Mesenchymal stem cell (in vitro differentiated cells and primary cell): ENCODE measurements at regions not wholly inside any gene's neighbourhood (a gene's known extent, or its start where the extent isn't known, plus 50 kb on each side); places are given as distances from the start of the nearest gene placed in this dataset.
A peak's percentile ranks its signal among the peaks of the same experiment; 100 is the strongest.

Experiments used
- DNase-seq: peaks from one replicate; pipeline ENCODE4 v3.0.0-alpha.2; 2013
- H2AFZ ChIP-seq: one replicate; pipeline ENCODE4 v1.6.1; 2013; ENCODE audit warnings: low read depth, mild to moderate bottlenecking, control low read depth, inconsistent platforms, low read length, moderate library complexity
- H2AK5ac ChIP-seq: 2 replicates; pipeline ENCODE4 v1.6.1; 2013; ENCODE audit warnings: low read length, moderate library complexity, mild to moderate bottlenecking, inconsistent platforms; ENCODE audit not compliant: severe bottlenecking
- H2BK120ac ChIP-seq: one replicate; pipeline ENCODE4 v1.6.1; 2013; ENCODE audit warnings: low read depth, mild to moderate bottlenecking, inconsistent platforms, low read length, moderate library complexity
- H2BK12ac ChIP-seq, 2 experiments: one replicate each; pipeline ENCODE4 v1.6.1; 2013; ENCODE audit warnings: inconsistent platforms in 2 of 2, low read length in 2 of 2, mild to moderate bottlenecking in 2 of 2, moderate library complexity in 2 of 2, control low read depth in 1 of 2
- H2BK15ac ChIP-seq: one replicate; pipeline ENCODE4 v1.6.1; 2013; ENCODE audit warnings: mild to moderate bottlenecking, low read depth, inconsistent platforms; ENCODE audit not compliant: poor library complexity, severe bottlenecking
- H2BK5ac ChIP-seq: 2 replicates; pipeline ENCODE4 v1.6.1; 2013; ENCODE audit warnings: low read depth, mild to moderate bottlenecking, low read length, control low read depth, inconsistent platforms; ENCODE audit not compliant: poor library complexity, severe bottlenecking
- H3K14ac ChIP-seq, 2 experiments: one replicate each; pipeline ENCODE4 v1.6.1; 2013; ENCODE audit warnings: inconsistent platforms in 2 of 2, low read length in 2 of 2, control low read depth in 1 of 2, mild to moderate bottlenecking in 1 of 2, moderate library complexity in 1 of 2
- H3K18ac ChIP-seq, 2 experiments: one replicate each; pipeline ENCODE4 v1.6.1; 2013; ENCODE audit warnings: inconsistent platforms in 2 of 2, low read length in 2 of 2, control low read depth in 1 of 2, low read depth in 1 of 2, mild to moderate bottlenecking in 1 of 2
- H3K23ac ChIP-seq, 2 experiments: one replicate each; pipeline ENCODE4 v1.6.1; 2013; ENCODE audit warnings: inconsistent platforms in 2 of 2, low read length in 2 of 2, mild to moderate bottlenecking in 2 of 2, moderate library complexity in 2 of 2, control low read depth in 1 of 2
- H3K27ac ChIP-seq: 2 replicates; pipeline ENCODE4 v1.5.1; 2013; ENCODE audit warnings: mild to moderate bottlenecking, moderate library complexity, low read length, control low read depth, inconsistent platforms; ENCODE audit not compliant: poor library complexity, severe bottlenecking
- H3K27me3 ChIP-seq, 2 experiments: 2 replicates each; pipeline versions ENCODE4 v1.6.1 to v1.7.0; 2013; ENCODE audit warnings: low read length in 2 of 2, mild to moderate bottlenecking in 2 of 2, moderate library complexity in 2 of 2, control low read depth in 1 of 2, inconsistent platforms in 1 of 2; ENCODE audit not compliant: control insufficient read depth in 1 of 2, insufficient read depth in 1 of 2
- H3K36me3 ChIP-seq, 2 experiments: 2 replicates each; pipeline versions ENCODE4 v1.6.1 to v1.7.0; 2013; ENCODE audit warnings: low read length in 2 of 2, control low read depth in 1 of 2, inconsistent platforms in 1 of 2, low read depth in 1 of 2, mild to moderate bottlenecking in 1 of 2; ENCODE audit not compliant: insufficient read depth in 2 of 2, control insufficient read depth in 1 of 2
- H3K4ac ChIP-seq, 2 experiments: one replicate each; pipeline ENCODE4 v1.6.1; 2013; ENCODE audit warnings: inconsistent platforms in 2 of 2, low read length in 2 of 2, mild to moderate bottlenecking in 2 of 2, moderate library complexity in 2 of 2, control low read depth in 1 of 2, low read depth in 1 of 2
- H3K4me1 ChIP-seq: 2 replicates; pipeline ENCODE4 v1.6.1; 2013; ENCODE audit warnings: low read depth, low read length, control low read depth; ENCODE audit not compliant: control insufficient read depth, insufficient read depth
- H3K4me2 ChIP-seq: 2 replicates; pipeline ENCODE4 v1.6.1; 2013; ENCODE audit warnings: low read length, mild to moderate bottlenecking, inconsistent platforms; ENCODE audit not compliant: poor library complexity, severe bottlenecking
- H3K4me3 ChIP-seq, 2 experiments: 2 replicates each; pipeline versions ENCODE4 v1.5.1 to v1.7.0; 2013; ENCODE audit warnings: low read length in 2 of 2, mild to moderate bottlenecking in 2 of 2, control low read depth in 1 of 2, low read depth in 1 of 2; ENCODE audit not compliant: insufficient read depth in 1 of 2
- H3K79me1 ChIP-seq: replicated peaks from 2 replicates; pipeline ENCODE4 v1.6.1; 2013; ENCODE audit warnings: mild to moderate bottlenecking, control low read depth, low read length, inconsistent platforms; ENCODE audit not compliant: poor library complexity, severe bottlenecking
- H3K9ac ChIP-seq: 2 replicates; pipeline ENCODE4 v1.7.0; 2013; ENCODE audit warnings: mild to moderate bottlenecking, low read length, moderate library complexity
- H3K9me3 ChIP-seq: 2 replicates; pipeline ENCODE4 v1.7.0; 2013; ENCODE audit warnings: mild to moderate bottlenecking, low read length; ENCODE audit not compliant: control insufficient read depth
- H4K8ac ChIP-seq: one replicate; pipeline ENCODE4 v1.6.1; 2013; ENCODE audit warnings: inconsistent platforms, mild to moderate bottlenecking, low read length, moderate library complexity
- H4K91ac ChIP-seq: one replicate; pipeline ENCODE4 v1.6.1; 2013; ENCODE audit warnings: mild to moderate bottlenecking, low read length, inconsistent platforms
- WGBS: methylation state at CpG from one replicate; pipeline ENCODE4 v1.1.7; 2013; ENCODE audit warnings: mixed read lengths; 5-methylcytosine and 5-hydroxymethylcytosine counted together

- Histone ChIP-seq H2BK15ac (no peak overlapping the region), H3K27me3 (no peaks in the 10 kb centered on the region), H3K4me2 (no peak overlapping the region), H3K4ac (no peak overlapping the region), H2BK5ac (no peak overlapping the region), H3K4me3 (no peak overlapping the region), H2BK12ac (peak overlapping the region in 1 of 2 experiments; percentile 18), H4K8ac (no peak overlapping the region), H4K91ac (no peak overlapping the region), H3K14ac (no peak overlapping the region), H3K23ac (no peak overlapping the region), H2AK5ac (no peak overlapping the region), H3K9me3 (no peaks in the 10 kb centered on the region), H2AFZ (no peak overlapping the region), H2BK120ac (no peak overlapping the region), H3K79me1 (no peaks in the 10 kb centered on the region), H3K4me1 (peaks cover 5% of the 10 kb centered on the region), H3K9ac (no peak overlapping the region), H3K36me3 (no peaks in the 10 kb centered on the region), H3K18ac (no peak overlapping the region), H3K27ac (no peak overlapping the region)
- no peak for DNase-seq
- 36% methylated on average over 1 of the region's 1 CpG for WGBS
Measured at GRCh38 chr10:31152421-31153135, 120.9 kb upstream of the ZNF438 start.

DNA sequence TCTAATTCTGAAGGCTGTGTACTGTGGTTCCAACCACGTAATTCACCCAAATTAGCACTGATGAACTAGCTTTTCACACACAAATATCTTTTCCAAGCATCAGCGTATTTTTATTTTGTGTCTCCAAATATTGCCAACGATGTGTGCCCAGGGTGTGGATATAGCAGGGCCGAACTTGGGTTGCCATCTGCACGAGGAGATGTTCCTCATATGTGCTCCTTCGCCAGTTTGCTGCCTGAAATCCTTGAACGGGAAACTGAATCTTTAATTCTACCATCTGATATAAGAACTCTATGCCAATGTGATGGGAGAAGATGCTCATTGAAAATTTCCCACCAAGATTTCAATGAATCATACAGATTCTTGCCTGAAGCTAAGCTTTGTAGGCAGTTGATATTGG lies 121.5 kb upstream of the ZNF438 start:
- Histone ChIP-seq H3K14ac (no peak overlapping the region), H3K79me1 (no peaks in the 10 kb centered on the region), H2BK5ac (no peak overlapping the region), H3K18ac (no peak overlapping the region), H3K9me3 (no peaks in the 10 kb centered on the region), H2BK15ac (no peak overlapping the region), H4K8ac (no peak overlapping the region), H3K23ac (no peak overlapping the region), H3K4me1 (peaks cover 6% of the 10 kb centered on the region), H3K9ac (no peak overlapping the region), H2AK5ac (no peak overlapping the region), H3K27me3 (no peaks in the 10 kb centered on the region), H3K27ac (no peak overlapping the region), H2BK120ac (no peak overlapping the region), H3K4ac (no peak overlapping the region), H2AFZ (no peak overlapping the region), H3K36me3 (no peaks in the 10 kb centered on the region), H3K4me3 (no peak overlapping the region), H4K91ac (no peak overlapping the region), H3K4me2 (no peak overlapping the region), H2BK12ac (no peak overlapping the region)
- DNase-seq = no peak
- 96% methylated on average over 6 of the region's 7 CpGs for WGBS

DNA sequence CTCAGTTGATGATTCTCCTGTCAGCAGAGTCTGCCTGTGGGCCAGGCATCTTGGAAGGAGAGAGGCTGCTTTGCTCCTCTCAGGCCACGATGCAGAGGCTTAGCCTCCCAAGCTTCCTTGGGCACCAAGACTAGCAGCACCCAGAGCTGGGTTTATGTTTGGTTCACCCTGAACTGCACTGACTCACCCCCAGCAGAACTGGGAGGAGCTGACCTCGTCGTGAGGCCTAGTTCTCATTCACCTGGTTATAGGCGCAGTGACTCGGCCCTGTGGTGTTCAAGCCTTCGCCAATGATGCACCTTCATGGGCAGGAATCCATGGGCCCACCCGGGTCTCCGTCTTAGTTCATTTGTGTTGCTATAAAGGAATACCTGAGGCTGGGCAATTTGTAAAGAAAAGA lies 122.0 kb upstream of the ZNF438 start:
- no peak overlapping the region for H3K4ac ChIP-seq

GRCh38 chr10:31154996-31155395 lies 123.3 kb upstream of the ZNF438 start:
- Histone ChIP-seq H4K8ac (no peak overlapping the region), H2BK15ac (no peak overlapping the region), H3K4me3 (no peak overlapping the region), H3K4ac (no peak overlapping the region), H3K4me2 (no peak overlapping the region), H4K91ac (no peak overlapping the region), H3K18ac (no peak overlapping the region), H3K79me1 (no peaks in the 10 kb centered on the region), H3K9me3 (no peaks in the 10 kb centered on the region), H3K27ac (no peak overlapping the region), H2AK5ac (no peak overlapping the region), H3K27me3 (no peaks in the 10 kb centered on the region), H2BK12ac (no peak overlapping the region), H2AFZ (no peak overlapping the region), H3K4me1 (peaks cover 6% of the 10 kb centered on the region), H2BK120ac (no peak overlapping the region), H2BK5ac (no peak overlapping the region), H3K9ac (no peak overlapping the region), H3K14ac (no peak overlapping the region), H3K36me3 (no peaks in the 10 kb centered on the region), H3K23ac (no peak overlapping the region)
- 83% methylated on average over 1 of the region's 3 CpGs for whole genome bisulfite sequencing
- no peak for DNase-seq

More for the DNA sequence above, 122.0 kb upstream of the ZNF438 start:
- H2BK15ac ChIP-seq = no peak overlapping the region
- no peak overlapping the region for H3K4me2 ChIP-seq
- no peak overlapping the region for H2BK12ac ChIP-seq
- no peak overlapping the region for H2AK5ac ChIP-seq
- H3K9me3 ChIP-seq = no peaks in the 10 kb centered on the region
- peaks cover 6% of the 10 kb centered on the region for H3K4me1 ChIP-seq
- no peak overlapping the region for H3K23ac ChIP-seq
- H4K91ac ChIP-seq = no peak overlapping the region
- H3K27me3 ChIP-seq = no peaks in the 10 kb centered on the region
- H4K8ac ChIP-seq = no peak overlapping the region
- no peak overlapping the region for H3K14ac ChIP-seq
- no peak for DNase-seq
- H3K18ac ChIP-seq = no peak overlapping the region
- H3K79me1 ChIP-seq = no peaks in the 10 kb centered on the region
- H3K36me3 ChIP-seq = no peaks in the 10 kb centered on the region
- H2BK5ac ChIP-seq = no peak overlapping the region
- H2BK120ac ChIP-seq = no peak overlapping the region
- 95% methylated on average over 8 of the region's 8 CpGs for WGBS
- no peak overlapping the region for H3K4me3 ChIP-seq
- H3K9ac ChIP-seq = no peak overlapping the region
- H3K27ac ChIP-seq = no peak overlapping the region
- no peak overlapping the region for H2AFZ ChIP-seq
